ENCODE measurements at regions not wholly inside any gene's neighbourhood (a gene's known extent, or its start where the extent isn't known, plus 50 kb on each side); places are given as distances from the start of the nearest gene placed in this dataset.

- TF ChIP-seq, protein P1, sequence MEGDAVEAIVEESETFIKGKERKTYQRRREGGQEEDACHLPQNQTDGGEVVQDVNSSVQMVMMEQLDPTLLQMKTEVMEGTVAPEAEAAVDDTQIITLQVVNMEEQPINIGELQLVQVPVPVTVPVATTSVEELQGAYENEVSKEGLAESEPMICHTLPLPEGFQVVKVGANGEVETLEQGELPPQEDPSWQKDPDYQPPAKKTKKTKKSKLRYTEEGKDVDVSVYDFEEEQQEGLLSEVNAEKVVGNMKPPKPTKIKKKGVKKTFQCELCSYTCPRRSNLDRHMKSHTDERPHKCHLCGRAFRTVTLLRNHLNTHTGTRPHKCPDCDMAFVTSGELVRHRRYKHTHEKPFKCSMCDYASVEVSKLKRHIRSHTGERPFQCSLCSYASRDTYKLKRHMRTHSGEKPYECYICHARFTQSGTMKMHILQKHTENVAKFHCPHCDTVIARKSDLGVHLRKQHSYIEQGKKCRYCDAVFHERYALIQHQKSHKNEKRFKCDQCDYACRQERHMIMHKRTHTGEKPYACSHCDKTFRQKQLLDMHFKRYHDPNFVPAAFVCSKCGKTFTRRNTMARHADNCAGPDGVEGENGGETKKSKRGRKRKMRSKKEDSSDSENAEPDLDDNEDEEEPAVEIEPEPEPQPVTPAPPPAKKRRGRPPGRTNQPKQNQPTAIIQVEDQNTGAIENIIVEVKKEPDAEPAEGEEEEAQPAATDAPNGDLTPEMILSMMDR (IDR thresholded peaks at IDR 0.05; ENCODE audit: insufficient read depth, low read depth, low read length): no peak
- H3K4me3 ChIP-seq (ENCODE audit: low read depth, low read length): no peak overlapping the region
- no peak for DNase-seq (ENCODE audit: low read depth)
These were observed 262.2 kb upstream of the DDX53 start for GRCh38 chrX:22737541-22737940.

DNA sequence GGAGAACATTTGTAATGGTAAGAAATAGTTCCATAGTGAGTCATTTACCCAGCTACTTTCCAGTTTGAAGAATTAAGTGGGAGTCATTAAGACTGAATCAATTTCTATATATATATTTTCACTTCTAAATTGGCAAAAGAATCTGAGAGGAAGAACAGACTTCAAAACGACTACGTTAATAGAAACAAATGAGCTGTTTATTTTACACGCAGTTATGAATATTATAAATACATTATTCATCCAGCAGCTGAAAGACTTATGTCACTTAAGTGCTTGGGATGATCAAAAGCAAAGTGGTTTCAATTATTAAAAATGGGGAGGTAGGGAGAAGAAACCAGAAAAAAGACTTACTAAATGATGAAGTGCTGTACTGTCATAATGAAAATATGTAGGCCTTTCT is 260.5 kb upstream of the DDX53 start:
- no peak for DNase-seq (ENCODE audit: low read depth)
- TF ChIP-seq, protein P1 (IDR thresholded peaks at IDR 0.05; ENCODE audit: insufficient read depth, low read depth, low read length): no peak
- H3K4me3 ChIP-seq (ENCODE audit: low read depth, low read length): no peak overlapping the region

DNA sequence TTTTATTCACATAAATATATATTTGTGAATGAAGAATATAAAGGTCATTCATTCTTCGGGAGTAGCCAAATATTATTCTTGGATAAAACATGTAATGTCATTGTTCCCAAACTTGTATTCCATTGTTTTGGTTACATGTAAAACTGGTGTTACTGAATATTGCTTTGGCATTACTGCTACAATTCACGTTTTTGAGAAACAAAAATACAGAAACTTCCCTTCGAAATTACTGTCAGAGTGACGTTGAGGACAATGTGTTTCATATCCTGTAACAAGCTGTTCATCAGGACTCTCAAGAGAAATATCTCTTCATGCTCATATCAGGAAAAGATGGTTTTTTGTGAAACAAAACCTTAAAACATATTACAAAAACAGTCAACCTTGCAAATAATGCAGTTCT is 258.9 kb upstream of the DDX53 start:
- DNase-seq (ENCODE audit: low read depth): no peak
- H3K4me3 ChIP-seq (ENCODE audit: low read depth, low read length): no peak overlapping the region
- TF ChIP-seq, protein P1 (IDR thresholded peaks at IDR 0.05; ENCODE audit: insufficient read depth, low read depth, low read length): no peak

- no peak overlapping the region for H3K4me3 ChIP-seq (ENCODE audit: low read depth, low read length)
- peak; percentile 53 for DNase-seq (ENCODE audit: low read depth)
These were observed 257.6 kb upstream of the DDX53 start for GRCh38 chrX:22742174-22742573.

GRCh38 chrX:22746081-22746480 is 253.7 kb upstream of the DDX53 start:
- no peak for DNase-seq (ENCODE audit: low read depth)

More at GRCh38 chrX:22742174-22742573, 257.6 kb upstream of the DDX53 start:
- TF ChIP-seq, protein P1 (IDR thresholded peaks at IDR 0.05; ENCODE audit: insufficient read depth, low read depth, low read length): no peak

DNA sequence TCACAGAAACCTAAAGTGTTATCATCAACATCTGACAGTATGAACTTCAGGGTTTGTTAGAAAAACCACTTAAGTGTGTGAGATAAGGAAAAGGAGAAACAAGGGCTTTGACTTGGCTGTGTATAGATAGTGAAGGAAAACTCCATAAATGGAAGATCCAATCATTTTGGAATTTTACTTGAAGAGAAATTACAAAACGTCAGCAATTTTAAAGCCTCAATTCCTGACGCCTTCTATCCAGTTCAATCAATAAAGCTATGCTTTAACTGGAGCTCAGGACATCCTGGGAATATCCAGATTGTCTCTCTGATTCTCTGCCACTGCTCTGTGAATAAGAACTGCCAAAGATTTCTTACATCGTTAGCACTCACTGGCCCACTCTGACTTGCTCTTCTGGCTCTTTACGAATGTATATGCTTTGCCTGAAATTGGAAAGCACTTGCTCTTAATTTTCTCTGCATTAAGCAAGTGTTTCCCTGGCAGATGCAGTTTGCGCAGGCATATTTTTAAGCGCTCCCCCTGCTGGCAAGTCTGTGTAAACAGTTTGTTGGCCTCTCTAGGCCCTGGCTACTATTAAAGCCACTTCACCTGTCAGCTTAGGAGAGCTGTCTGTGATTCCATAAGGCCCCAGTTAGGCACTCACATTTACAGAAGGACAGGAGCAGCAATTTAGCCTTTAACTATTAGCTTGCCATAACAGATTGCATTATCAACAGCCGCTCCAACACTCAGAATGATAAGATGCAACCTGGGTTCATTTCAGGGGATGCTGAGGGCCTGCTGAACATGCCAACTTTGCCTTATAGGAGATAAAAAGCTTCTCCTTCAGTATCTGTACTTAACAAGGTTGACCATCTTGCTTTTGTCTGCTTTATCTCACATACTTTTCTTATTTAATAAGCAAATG is 251.4 kb upstream of the DDX53 start:
- no peak overlapping the region for H3K4me3 ChIP-seq (ENCODE audit: low read depth, low read length)
- DNase-seq (ENCODE audit: low read depth): peak; percentile 31
- TF ChIP-seq, protein P1 (IDR thresholded peaks at IDR 0.05; ENCODE audit: insufficient read depth, low read depth, low read length): peak; percentile 63

More at GRCh38 chrX:22746081-22746480, 253.7 kb upstream of the DDX53 start:
- no peak overlapping the region for H3K4me3 ChIP-seq (ENCODE audit: low read depth, low read length)
- TF ChIP-seq, protein P1 (IDR thresholded peaks at IDR 0.05; ENCODE audit: insufficient read depth, low read depth, low read length): no peak
